ENCODE measurements at regions not wholly inside any gene's neighbourhood (a gene's known extent, or its start where the extent isn't known, plus 50 kb on each side); places are given as distances from the start of the nearest gene placed in this dataset.
"Not testable (repeated sequence)": the region's sequence is repeated elsewhere in the genome, so short reads cannot be mapped to it uniquely, and the experiment has no call there.

- intact Hi-C loops (cut with DNase I, micrococcal nuclease) = no loop called here
- no peak for ATAC-seq
- no peak for DNase-seq
Observed at GRCh38 chr11:80930038-80930437, 1489.2 kb upstream of the TENM4 start.

- no peak for ATAC-seq
- no peak for DNase-seq
- intact Hi-C loops (cut with DNase I, micrococcal nuclease) = no loop called here
Observed at GRCh38 chr11:80929031-80929805, 1488.4 kb upstream of the TENM4 start.

- no peak for ATAC-seq
- intact Hi-C loops (cut with DNase I, micrococcal nuclease) = no loop called here
- no peak for DNase-seq
Observed at GRCh38 chr11:80925321-80925720, 1484.5 kb upstream of the TENM4 start.

DNA sequence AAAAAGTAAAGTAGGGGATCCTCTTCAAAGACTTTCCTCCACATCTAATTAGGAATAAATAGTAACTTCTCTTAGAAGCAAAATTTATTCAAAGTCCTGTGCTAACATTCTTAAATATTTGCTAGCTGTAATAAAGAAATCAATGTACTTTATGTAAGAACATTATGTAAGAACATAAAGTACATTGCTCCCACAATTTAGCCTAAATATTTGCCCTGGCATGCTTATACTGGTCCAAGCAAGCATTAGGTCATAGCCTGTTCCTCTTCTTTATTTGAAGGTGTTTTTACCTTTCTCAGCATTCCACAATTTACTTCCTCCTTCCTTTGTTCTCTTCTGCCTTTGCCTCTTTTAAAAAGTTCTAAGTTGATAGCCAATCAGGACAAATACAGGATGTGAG, 1480.5 kb upstream of the TENM4 start:
- intact Hi-C loops (cut with DNase I, micrococcal nuclease); ATAC-seq; DNase-seq: not testable (repeated sequence)

DNA sequence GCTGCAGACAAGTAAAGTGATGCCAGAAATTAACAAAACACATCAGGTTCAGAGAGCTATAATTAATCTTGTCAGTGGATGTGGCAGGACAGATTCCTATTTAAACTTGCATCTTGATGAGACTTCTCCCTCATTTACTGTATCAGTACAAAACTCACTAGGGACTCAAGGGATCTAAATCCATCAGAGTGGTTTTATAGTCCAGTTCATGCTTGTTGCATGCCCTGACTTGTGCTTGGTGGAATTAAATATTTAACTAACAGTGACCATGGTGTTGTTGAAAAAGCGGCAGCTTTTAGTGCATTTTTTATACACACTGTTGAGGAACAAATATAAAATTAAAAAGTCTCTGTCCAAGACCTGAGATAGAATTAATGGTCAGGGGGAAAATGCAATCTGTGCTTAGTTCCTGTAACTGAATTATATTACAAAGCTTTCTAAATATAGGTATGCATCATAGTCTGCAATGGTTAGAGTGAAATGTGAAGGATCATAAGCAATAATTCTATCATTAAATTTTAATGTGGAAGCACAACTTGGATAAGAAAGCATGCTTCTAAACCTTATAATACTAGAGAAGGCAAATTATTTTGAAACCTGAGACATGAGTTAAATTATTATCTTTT, 1475.5 kb upstream of the TENM4 start:
- intact Hi-C loops (cut with DNase I, micrococcal nuclease) = no loop called here
- ATAC-seq (no peak), DNase-seq (no peak)

GRCh38 chr11:80914311-80914710, 1473.5 kb upstream of the TENM4 start:
- DNase-seq (no peak), ATAC-seq (no peak)
- intact Hi-C loops (cut with DNase I, micrococcal nuclease) = no loop called here

DNA sequence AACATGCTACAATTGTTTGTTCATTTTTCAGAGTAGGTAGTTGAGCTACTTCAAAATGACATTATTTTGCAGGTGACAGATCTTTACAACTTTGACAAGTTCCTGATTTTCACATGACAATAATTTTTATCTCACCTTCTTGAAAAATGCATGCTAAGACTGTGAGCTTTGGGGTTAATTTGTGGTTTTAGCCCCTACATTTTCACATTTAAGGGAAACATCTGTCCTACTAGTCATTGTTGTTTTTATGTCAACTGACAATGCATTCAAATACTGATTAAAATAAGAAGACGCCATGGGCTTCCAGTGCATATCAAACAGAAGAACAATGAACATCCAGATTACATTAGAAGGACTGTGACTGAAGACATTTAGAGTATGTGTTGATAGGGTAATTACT, 1470.8 kb upstream of the TENM4 start:
- DNase-seq = no peak
- intact Hi-C loops (cut with DNase I, micrococcal nuclease) = no loop called here
- ATAC-seq = no peak

DNA sequence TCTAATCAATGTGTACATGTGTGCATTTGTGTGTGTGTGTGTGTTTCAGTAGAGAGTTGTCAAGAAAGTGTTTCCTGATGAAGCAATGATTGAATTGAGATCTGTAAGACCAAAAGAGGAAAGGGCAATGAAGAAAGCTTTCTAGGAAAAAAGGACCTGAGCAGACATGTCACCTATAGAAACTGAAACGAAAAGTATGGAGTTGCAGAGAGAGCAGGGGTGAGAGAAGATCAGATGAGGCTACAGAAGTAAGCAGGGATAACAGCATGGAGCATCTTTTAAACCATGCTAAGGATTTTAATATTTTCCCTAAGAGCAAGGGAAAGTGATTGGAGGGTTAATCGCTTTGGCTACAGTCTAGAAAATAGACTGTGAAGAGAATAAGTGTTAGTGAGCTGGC, 1459.4 kb upstream of the TENM4 start:
- ATAC-seq (peak; percentile 39), DNase-seq (no peak)
- intact Hi-C loops (cut with DNase I, micrococcal nuclease) = no loop called here

DNA sequence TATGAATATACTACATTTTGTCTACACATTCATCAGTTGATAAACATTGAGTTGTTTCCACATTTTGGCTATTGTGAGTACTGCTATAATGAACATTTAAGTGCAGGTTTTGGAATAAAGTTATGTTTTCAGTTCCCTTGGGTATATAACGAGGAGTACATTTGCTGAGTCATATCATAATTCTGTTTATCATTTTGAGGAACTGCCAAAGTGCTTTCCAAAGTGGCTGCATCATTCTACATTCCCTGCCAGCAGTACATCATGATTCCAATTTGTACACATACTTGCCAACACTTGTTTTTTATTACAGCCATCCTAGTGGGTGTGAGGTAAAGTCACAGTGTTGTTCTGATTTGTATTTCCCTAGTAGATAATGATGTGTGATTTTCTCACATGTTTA, 1458.6 kb upstream of the TENM4 start:
- intact Hi-C loops (cut with DNase I, micrococcal nuclease) = no loop called here
- ATAC-seq (peak; percentile 31), DNase-seq (no peak)

DNA sequence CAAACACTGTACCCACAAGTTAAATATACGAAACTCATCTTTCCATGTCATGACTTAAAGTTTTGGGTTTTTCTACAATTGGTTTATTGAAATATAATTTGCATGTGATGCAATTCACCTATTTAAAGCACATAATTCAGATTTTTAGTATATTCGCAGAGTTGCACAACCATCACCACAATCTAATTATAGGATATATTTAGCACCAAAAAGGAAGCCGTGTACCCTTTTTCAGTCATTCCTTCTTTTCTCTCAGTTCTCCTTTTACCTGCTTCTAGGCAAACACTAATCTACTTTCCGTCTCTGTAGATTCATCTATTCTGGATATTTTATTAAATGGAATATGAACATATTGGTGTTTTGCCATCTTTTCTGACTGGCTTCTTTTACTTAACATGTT, 1458.1 kb upstream of the TENM4 start:
- ATAC-seq (no peak), DNase-seq (no peak)
- intact Hi-C loops (cut with DNase I, micrococcal nuclease) = no loop called here

GRCh38 chr11:80886684-80887083, 1445.9 kb upstream of the TENM4 start:
- ATAC-seq = no peak
- DNase-seq = no peak
- intact Hi-C loops (cut with DNase I, micrococcal nuclease) = no loop called here

DNA sequence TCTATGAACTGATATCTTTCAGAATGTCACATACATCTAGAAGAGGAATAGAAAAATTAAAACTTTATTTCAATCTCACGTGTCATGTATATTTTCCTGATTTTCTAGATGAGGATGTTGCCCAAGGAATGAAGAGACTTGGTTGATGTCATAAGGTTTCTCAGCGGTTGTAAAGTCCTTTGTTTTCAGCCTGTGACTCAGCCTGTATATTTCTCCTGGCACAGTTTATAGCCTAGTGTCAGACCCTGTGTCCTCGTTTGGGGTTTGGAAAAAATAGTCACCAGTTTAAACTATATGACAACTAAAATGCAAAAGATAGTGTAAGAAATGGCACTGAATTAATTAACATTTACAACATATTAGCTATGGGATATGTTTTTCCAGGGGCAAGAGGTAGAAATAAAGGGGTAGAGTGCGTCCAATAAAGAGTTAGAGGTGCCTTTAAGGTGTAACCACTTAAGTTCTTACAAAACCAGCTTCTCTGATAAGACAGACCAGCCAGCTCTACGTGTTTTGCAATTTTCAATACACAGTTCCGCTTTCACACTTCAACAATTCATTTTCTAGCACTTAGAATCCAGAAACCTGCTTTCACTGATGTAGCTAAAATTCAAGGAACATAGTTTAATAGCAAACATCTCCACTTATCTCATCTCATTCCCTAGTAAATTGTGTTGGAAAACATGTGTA, 1432.6 kb upstream of the TENM4 start:
- intact Hi-C loops (cut with DNase I, micrococcal nuclease) = no loop called here
- ATAC-seq = peak; percentile 64

DNA sequence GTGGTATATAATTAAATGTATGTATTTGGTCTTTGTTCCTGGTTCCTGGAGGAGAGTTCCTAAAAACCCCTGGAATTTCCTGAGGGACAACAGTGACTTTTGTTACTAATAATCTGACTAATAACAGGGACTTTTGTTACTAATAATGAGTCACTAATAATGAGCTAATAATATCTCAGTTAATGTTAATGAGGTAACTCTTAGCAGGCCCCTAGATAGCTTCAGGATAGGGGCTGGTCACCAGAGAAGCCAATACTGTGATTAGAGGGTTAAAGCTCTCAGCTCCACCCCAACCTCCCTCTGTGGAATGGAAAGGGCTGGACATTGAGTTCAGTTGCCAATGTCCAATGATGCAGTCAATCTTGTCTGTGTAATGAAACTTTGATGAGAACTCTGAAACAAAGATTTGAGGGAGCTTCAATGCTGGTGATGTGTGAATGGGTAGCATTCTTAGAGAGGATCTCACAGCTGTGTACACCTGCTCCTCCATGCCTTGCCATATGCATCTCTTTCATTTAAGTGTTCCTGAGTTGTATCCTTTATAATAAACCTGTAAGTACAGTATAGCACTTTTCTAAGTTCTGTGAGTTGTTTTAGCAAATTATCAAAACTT, 1431.4 kb upstream of the TENM4 start:
- no peak for ATAC-seq
- intact Hi-C loops (cut with DNase I, micrococcal nuclease) = no loop called here
- no peak for DNase-seq

More for the DNA sequence above, 1432.6 kb upstream of the TENM4 start:
- no peak for DNase-seq

- intact Hi-C loops (cut with DNase I, micrococcal nuclease) = no loop called here
- ATAC-seq (no peak), DNase-seq (no peak)
Observed at GRCh38 chr11:80868831-80869230, 1428.0 kb upstream of the TENM4 start.

- intact Hi-C loops (cut with DNase I, micrococcal nuclease) = no loop called here
- DNase-seq = no peak
- no peak for ATAC-seq
Observed at GRCh38 chr11:80862011-80862410, 1421.2 kb upstream of the TENM4 start.

- DNase-seq = no peak
- ATAC-seq = no peak
- intact Hi-C loops (cut with DNase I, micrococcal nuclease) = no loop called here
Observed at GRCh38 chr11:80861193-80861592, 1420.4 kb upstream of the TENM4 start.

GRCh38 chr11:80860632-80861031, 1419.8 kb upstream of the TENM4 start:
- intact Hi-C loops (cut with DNase I, micrococcal nuclease) = no loop called here
- ATAC-seq = no peak
- DNase-seq = no peak

- no peak for ATAC-seq
- DNase-seq = no peak
- intact Hi-C loops (cut with DNase I, micrococcal nuclease) = no loop called here
Observed at GRCh38 chr11:80856066-80856465, 1415.2 kb upstream of the TENM4 start.

DNA sequence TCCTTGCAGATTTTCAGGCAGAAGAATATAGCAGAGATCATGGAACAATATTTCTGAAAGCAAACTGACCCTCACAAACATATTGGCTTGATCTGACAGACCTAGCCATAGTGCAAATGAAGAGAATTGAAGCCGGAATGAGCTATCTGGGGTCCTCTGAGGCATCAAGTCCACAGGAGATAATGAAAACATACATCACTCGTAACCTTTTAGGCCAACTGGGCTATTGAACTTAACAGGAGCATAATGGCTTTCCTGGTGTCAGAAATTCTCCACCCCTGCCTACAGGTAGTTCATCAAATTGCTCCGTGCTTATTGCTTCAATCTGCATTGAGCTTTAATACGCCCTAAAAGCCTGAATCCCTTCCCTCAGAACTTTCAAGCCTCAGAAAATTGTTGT, 1414.6 kb upstream of the TENM4 start:
- DNase-seq (no peak), ATAC-seq (no peak)
- intact Hi-C loops (cut with DNase I, micrococcal nuclease) = no loop called here

DNA sequence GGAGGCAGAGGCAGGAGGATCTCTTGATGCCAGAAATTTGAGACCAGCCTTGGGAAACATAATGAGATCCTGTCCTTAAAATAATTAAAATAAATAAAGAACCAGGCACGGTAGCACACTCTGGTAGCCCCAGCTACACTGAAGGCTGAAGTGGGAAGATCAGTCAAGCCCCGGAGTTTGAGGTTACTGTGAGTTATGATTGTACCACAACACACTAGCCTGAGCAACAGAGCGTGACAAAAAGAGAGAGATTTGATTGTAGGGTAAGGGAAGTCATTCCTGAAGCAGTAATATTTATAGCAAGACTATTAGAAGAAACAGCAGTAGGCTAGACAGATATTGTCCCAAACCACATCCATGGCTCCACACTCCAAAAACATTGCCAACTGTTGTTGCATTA, 1408.4 kb upstream of the TENM4 start:
- DNase-seq (no peak), ATAC-seq (no peak)
- intact Hi-C loops (cut with DNase I, micrococcal nuclease) = no loop called here
